GM18517 (cell line): ENCODE measurements at regions not wholly inside any gene's neighbourhood (a gene's known extent, or its start where the extent isn't known, plus 50 kb on each side); places are given as distances from the start of the nearest gene placed in this dataset.

Source experiments
- ATAC-seq: cut with Tn5 transposase; IDR thresholded peaks from one replicate; pipeline ENCODE4 v1.9.1; 2021; ENCODE audit warnings: mild to moderate bottlenecking, moderate library complexity; ENCODE audit not compliant: unreplicated experiment

DNA sequence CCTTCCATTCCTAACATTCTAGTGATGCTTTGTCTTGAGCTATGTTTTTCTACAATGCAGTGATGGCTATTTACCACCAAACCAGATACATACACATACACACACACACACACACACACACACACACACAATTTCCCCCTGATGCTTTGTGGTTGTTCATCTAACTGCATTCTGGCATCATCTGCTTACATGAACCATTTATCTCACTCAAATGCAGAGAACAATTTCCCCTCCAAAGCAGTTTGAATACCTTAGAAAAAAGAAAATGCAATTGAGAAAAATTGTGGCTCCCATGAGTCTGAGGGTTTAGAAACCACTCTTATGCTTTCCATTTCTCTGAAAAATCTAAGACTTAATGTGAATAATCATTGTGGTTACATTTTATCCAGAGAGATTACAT, 1024.8 kb downstream of the TLE4 start:
- ATAC-seq = no peak

- ATAC-seq = no peak
Measured at GRCh38 chr9:80595192-80595591, 1023.4 kb downstream of the TLE4 start.

GRCh38 chr9:80592413-80592812, 1020.6 kb downstream of the TLE4 start:
- no peak for ATAC-seq

DNA sequence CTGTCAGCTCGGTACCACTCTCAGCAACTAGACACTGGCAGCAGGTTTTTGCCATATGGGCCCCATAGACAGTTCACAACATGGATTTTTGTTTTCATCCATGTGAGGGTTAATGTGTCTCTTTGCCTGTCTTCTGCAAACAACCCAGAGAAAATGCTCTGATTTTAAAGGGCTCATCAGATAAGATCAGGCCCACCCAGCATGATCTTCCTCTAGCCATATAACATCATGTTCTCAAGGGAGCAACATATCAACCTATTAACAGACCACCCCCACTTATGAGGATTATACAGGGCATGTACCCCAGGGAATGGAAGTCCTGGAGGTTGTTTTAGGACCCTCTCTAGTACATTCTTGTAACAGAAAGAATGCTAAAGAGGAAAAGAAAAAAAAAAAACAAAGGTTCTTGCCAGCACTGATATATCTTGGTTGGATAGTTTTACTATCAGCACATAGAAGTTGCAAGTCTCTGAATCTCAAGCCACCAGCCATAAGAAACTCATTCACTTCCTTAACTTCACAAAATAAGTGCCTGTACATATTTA, 1015.1 kb downstream of the TLE4 start:
- no peak for ATAC-seq

DNA sequence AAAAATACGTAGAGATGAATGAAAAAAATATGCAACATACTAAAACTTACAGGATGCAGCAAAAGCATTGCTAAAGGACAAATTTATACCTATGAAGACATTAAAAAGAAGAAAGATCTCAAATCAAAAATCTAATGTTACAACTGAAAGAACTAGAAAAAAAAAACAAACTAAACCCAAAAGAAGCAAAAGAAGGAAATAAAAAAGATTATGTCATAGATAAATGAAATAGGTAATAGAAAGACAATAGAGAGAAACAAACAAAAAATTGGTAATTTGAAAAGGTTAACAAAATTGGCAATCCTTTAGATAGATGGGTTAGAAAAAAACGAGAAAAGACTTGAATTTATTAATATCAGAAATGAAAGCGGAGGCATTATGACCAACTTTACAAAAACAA, 1000.2 kb downstream of the TLE4 start:
- ATAC-seq = no peak

DNA sequence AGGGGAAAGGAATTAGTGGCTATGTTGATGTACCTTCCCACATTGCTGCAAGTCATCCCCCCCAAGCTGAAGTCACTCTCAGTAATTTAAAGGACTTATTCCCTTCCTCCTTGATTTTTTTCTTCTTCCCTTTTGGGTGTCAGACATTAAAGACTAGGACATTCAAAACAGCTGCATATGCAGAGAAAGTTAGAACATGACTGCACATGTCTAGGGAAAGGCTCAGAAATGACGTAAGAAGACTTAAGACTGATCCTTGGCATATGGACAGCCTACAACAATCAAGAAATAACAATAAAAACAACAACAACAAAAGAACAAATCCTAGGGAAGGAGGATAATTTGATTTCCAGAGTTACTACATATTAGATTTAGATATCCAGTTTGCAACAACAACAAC, 997.5 kb downstream of the TLE4 start:
- ATAC-seq = no peak

DNA sequence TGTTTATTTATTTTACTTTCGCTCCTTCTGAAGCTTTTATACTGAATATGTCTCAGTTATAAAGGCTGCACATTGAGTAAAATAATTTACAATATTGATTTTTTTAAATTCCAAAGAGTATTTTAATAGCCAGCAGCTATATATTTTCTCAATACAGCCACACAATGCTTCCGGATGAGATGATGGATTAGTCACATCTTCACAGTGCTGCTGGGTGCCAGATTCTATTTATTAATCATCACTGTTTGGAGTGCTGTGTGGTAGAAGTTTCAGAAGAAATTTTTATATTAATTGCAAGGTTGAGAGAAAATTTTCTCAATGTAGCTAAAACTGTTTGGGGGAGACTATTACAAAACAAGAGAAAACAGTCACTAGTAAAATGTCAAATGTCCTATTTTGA, 989.8 kb downstream of the TLE4 start:
- ATAC-seq = no peak

DNA sequence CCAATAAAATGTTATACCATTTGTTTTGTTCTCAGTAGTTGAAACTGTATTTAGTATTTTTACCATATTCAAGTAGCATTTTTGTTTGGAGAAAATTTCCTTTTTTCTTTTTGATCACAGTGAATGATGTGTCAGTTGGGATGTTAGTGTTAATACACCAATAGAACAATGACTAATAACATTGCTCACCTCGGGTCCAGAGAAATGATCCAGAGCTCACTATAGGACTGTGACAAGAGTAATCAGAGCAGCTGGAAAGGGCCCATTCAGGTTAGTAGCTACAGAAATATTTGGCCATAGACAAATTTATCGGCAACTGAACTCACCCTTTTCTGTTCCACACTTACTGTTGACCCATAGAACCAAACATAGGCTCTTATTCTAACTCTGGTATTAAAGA, 989.2 kb downstream of the TLE4 start:
- no peak for ATAC-seq

DNA sequence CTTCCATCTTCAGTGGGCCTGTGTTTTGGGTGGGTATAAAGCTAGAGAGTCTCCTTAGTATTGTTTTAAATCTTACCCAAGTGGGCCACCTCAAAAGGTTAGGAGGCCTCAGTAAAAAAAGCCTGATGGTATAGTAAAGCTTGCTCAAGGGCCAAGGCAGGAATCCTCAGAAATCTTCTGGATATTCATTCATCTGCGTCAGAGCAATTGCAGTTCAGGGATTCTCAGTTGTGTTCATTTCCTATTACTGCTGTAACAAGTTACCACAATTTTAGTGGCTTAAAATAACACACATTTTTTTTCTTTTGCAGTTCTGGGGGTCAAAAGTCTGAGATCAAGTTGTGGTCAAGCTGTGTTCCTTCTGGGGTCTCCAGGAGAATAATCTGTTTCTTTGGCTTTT, 985.5 kb downstream of the TLE4 start:
- no peak for ATAC-seq

DNA sequence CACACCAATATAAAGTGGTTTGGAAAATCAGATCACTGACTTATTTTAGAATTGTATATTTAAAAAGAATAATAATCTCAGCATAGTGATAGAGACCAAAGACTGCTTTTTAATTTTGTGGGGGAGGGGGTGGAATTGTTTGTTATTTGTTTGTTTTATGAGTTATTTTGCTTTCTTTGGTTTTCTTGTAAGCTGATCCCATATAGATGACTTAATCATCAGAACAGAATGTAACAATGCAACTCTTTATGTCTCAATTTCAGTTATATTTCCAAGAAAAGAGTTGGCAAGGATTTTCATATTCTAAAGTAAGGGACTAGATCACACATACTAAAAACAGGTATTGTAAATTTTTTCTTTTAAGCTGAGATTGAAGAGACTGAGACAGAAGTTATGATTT, 984.9 kb downstream of the TLE4 start:
- ATAC-seq = no peak

GRCh38 chr9:80555782-80556325, 984.1 kb downstream of the TLE4 start:
- ATAC-seq = no peak

DNA sequence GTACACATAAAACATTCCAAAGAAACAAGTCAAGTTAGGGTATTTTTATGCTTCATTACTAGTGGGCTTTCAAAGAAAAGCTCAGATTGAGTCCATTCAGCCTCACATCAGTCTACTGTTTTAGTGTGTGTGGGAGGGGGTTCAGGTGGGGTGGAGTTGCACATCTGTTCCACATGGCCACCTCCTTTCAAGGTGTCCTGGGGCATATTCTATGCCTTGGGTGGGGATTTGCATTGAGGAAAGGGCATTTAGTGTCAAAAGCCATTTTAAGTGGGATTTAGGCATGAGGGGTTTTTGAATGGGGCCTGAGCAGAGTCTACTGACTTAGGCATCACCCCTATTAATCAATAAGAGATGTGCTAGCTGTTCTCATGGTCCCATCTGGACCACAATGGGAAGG, 983.1 kb downstream of the TLE4 start:
- no peak for ATAC-seq

- no peak for ATAC-seq
Measured at GRCh38 chr9:80554301-80554700, 982.5 kb downstream of the TLE4 start.

DNA sequence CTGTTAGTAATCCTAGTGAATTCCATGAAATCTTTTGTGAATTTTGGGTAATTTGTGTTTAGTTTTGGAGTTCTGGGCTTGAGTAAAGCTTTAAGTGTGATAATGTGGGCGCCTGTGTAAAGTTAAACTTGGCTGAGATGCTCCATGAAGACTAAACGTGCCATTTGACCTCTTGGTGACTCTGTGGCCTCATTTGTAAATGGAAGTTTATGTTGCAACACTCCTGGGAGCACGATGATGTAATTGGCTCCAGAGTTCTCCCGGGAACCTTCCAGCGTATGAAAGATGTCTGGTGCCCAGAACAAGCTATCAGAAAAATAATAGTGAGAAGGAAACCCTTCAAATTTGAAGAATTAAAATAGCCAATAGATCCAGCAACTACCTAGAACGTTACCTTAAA, 981.2 kb downstream of the TLE4 start:
- ATAC-seq = no peak

DNA sequence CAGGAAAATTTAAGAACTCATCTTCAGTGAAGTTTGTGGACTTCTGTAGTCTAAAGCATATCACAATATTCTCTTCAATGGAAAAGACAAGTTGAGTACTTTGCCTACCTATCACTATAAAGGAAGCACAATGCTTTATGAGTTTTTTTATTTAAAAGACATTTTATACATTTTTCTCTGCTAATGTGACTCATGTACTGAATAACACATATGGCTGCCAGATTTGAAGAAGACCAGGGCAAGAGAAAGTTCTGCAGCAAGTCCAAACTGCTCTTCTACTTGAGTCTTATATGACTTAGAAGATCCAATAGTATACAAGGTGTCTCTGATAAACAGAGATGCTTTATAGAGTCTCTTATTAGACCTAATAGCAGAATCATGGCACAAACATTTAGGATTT, 978.4 kb downstream of the TLE4 start:
- ATAC-seq = no peak

- no peak for ATAC-seq
Measured at GRCh38 chr9:80547613-80548012, 975.8 kb downstream of the TLE4 start.

GRCh38 chr9:80540387-80540786, 968.6 kb downstream of the TLE4 start:
- no peak for ATAC-seq

DNA sequence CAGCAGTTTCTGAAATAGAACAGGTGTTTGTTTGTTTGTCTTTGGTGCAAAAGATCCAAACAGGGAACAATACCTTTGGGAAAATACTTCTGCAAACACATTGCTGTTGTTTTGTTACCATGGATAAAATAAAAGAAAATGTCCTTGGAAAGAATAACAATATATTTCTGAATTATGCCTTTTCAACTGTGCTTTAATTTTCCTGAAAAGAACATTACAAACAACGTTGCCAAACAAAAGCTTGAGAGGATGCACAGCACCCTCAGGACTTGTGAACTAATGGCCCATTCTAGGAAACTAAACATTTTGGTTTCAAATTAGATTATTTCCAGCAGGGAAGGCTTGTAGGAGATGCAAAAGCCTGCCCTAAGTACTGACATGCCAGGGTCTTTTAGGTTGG, 967.2 kb downstream of the TLE4 start:
- ATAC-seq = no peak

DNA sequence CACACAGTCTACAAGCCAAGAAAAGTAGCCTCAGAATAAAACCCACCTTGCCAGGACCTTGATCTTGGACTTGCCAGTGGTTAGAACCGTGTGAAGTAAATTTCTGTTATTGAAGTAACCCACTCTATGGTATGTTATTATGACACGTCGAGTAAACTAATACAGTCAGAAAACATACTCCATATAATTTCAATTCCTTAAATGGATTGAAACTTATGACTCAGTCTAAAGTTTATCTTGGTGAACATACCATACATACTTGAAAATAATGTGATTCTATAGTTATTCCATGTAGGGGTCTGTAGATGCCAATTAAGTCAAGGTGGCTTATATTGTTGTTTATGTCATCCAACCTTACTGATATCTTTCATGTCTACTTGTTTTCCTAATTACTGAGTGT, 950.7 kb downstream of the TLE4 start:
- ATAC-seq = no peak

DNA sequence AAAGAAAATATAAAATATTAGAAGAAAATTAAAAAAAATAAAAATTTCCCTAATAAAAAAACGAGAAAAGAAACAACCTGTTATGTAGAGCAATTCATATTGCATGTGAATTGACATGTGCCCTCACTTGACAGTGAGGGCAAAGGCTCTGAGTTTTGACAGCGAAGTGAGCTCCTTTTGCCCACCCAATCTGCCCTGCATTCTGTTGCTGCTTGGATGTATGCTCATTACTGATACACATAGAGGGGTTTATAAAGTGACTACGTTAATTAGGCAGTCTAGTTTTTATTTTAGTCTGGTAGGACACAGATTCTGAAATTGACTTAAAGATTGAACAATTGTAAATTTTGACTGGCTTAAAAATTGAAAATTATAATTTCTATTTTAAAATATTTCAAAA, 949.4 kb downstream of the TLE4 start:
- no peak for ATAC-seq

DNA sequence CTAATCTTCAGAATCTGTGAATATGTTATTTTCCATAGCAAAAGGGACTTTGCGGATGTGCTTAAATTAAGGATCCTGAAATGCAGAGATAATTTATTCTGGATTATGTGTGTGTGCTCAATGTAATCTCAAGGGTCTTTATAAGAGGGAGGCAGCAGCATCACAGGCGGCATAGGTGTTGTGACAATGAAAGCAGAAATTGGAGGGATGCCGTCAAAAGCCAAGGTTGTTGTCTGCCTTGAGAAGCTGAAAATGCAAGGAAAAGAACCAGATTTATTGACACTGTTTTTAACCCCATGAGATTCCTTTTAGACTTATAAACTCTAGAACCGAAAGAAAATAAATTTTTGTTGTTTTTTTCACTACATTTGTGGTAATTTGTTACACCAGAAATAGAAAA, 948.5 kb downstream of the TLE4 start:
- ATAC-seq = no peak

GRCh38 chr9:80518441-80518840, 946.7 kb downstream of the TLE4 start:
- no peak for ATAC-seq

- no peak for ATAC-seq
Measured at GRCh38 chr9:80516679-80517078, 944.9 kb downstream of the TLE4 start.
